Testis (tissue), 2 donors: ENCODE measurements at regions not wholly inside any gene's neighbourhood (a gene's known extent, or its start where the extent isn't known, plus 50 kb on each side); places are given as distances from the start of the nearest gene placed in this dataset.

ENCODE experiments used
- DNase-seq: peaks from one replicate; pipeline ENCODE4 v3.0.0-alpha.2; 2019
- H3K27ac ChIP-seq, 2 donors: fragments of 200-600 bp; sonication (generic); one replicate each; pipeline ENCODE4 v1.5.1; 2019
- H3K27me3 ChIP-seq: fragments of 200-600 bp; sonication (generic); one replicate; pipeline ENCODE4 v1.5.1; 2019
- H3K36me3 ChIP-seq: fragments of 200-600 bp; sonication (generic); one replicate; pipeline ENCODE4 v1.5.1; 2017; ENCODE audit warnings: low read depth; ENCODE audit errors: missing control alignments
- H3K4me1 ChIP-seq: fragments of 200-600 bp; sonication (generic); one replicate; pipeline ENCODE4 v1.5.1; 2019
- H3K4me3 ChIP-seq, 2 donors: fragments of 200-600 bp; sonication (generic); one replicate each; pipeline ENCODE4 v1.5.1; 2017 to 2019
- H3K9me3 ChIP-seq: fragments of 200-600 bp; sonication (generic); one replicate; pipeline ENCODE4 v1.5.1; 2017
- CTCF ChIP-seq, 3 experiments: fragments of 450-650 bp in 2 of 3; fragments of 200-600 bp in 1 of 3; sonication (generic) in 1 of 3; IDR thresholded peaks; one replicate each; pipeline ENCODE4 v1.5.1; 2016 to 2019; ENCODE audit warnings: antibody characterized with exemption in 3 of 3, mild to moderate bottlenecking in 2 of 3, moderate library complexity in 1 of 3
- POLR2A ChIP-seq: fragments of 450-650 bp; IDR thresholded peaks from one replicate; pipeline ENCODE4 v1.6.1; 2017; ENCODE audit warnings: antibody characterized with exemption, mild to moderate bottlenecking, moderate library complexity
- WGBS, 2 donors: methylation state at CpG; one replicate each; pipeline ENCODE4 v1.1.5; 2018; 5-methylcytosine and 5-hydroxymethylcytosine counted together
- intact Hi-C: fragments of 100-400 bp; cut with DNase I; formaldehyde crosslinking; loops from one replicate; pipeline ENCODE4 v1.15.1; 2023; ENCODE audit warnings: low total_unique reads

GRCh38 chr11:128335729-128336128, 251.6 kb downstream of the ETS1 start:
- no peak for DNase-seq
- Histone ChIP-seq H3K9me3 (no peaks in the 10 kb centered on the region), H3K36me3 (no peaks in the 10 kb centered on the region), H3K27me3 (no peaks in the 10 kb centered on the region), H3K27ac (no peak overlapping the region), H3K4me3 (no peak overlapping the region), H3K4me1 (no peaks in the 10 kb centered on the region)
- no peak for TF ChIP-seq CTCF (IDR thresholded peaks at IDR 0.05)
- no peak for TF ChIP-seq POLR2A
- intact Hi-C loops, result no loop called here
- WGBS, 2 donors, result 85% methylated on average over 10 of the region's 10 CpGs

GRCh38 chr11:128334311-128335044, 252.9 kb downstream of the ETS1 start:
- Histone ChIP-seq H3K36me3 (no peaks in the 10 kb centered on the region), H3K4me1 (no peaks in the 10 kb centered on the region), H3K4me3 (no peak overlapping the region), H3K9me3 (no peaks in the 10 kb centered on the region), H3K27ac (no peak overlapping the region), H3K27me3 (no peaks in the 10 kb centered on the region)
- TF ChIP-seq CTCF (IDR thresholded peaks at IDR 0.05) (no peak), POLR2A (no peak)
- no peak for DNase-seq
- 54 to 66% methylated on average over 12 of the region's 12 CpGs for WGBS, 2 donors
- intact Hi-C loops, result no loop called here

- no peaks in the 10 kb centered on the region for H3K9me3 ChIP-seq
- H3K4me1 ChIP-seq, result no peaks in the 10 kb centered on the region
- intact Hi-C loops, result no loop called here
- no peak for DNase-seq
- H3K4me3 ChIP-seq, result no peak overlapping the region
- no peak overlapping the region for H3K27ac ChIP-seq
- H3K36me3 ChIP-seq, result no peaks in the 10 kb centered on the region
- WGBS, 2 donors, result 81 to 87% methylated on average over 3 of the region's 3 CpGs
- H3K27me3 ChIP-seq, result no peaks in the 10 kb centered on the region
- TF ChIP-seq CTCF (IDR thresholded peaks at IDR 0.05), result no peak
Measured at GRCh38 chr11:128331317-128331716, 256.0 kb downstream of the ETS1 start.

GRCh38 chr11:128330203-128330602, 257.2 kb downstream of the ETS1 start:
- intact Hi-C loops, result no loop called here
- no peak for DNase-seq
- 90 to 93% methylated on average over 2 of the region's 2 CpGs for WGBS, 2 donors

More at GRCh38 chr11:128330203-128330602, 257.2 kb downstream of the ETS1 start:
- no peak overlapping the region for H3K4me3 ChIP-seq
- no peaks in the 10 kb centered on the region for H3K9me3 ChIP-seq
- no peak overlapping the region for H3K27ac ChIP-seq
- no peaks in the 10 kb centered on the region for H3K27me3 ChIP-seq
- no peaks in the 10 kb centered on the region for H3K4me1 ChIP-seq
- no peak for TF ChIP-seq CTCF (IDR thresholded peaks at IDR 0.05)
- TF ChIP-seq POLR2A, result no peak
- no peaks in the 10 kb centered on the region for H3K36me3 ChIP-seq
